ENCODE measurements at regions not wholly inside any gene's neighbourhood (a gene's known extent, or its start where the extent isn't known, plus 50 kb on each side); places are given as distances from the start of the nearest gene placed in this dataset.

DNA sequence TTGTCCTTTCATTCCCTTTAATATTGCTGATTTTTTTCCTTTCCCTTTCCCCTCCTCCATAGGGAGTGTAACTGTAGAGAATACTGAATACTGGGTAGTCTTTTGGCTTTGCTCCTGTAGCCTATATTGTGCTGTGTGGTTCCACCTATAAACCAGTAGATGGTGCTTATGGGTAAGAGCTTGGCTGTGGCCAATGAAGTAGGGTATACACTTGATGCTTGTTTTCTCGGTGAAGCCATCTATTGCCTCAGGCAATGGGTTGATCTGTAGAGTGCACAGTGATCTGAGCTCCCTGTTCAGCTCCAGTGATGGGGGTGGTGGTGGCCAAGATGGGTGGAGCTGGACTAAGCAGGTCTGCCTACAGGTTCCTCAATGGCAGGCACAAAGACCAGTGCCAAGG lies 203.3 kb upstream of the IMPG1 start:
- WGBS, 10 experiments = 0 to 80% (median 20%) methylated on average over 1 of the region's 1 CpG; no CpG with 5 or more reads in 7 of the 10 experiments
- Histone ChIP-seq H3K4me3 (no peak overlapping the region), H3K27ac (no peak overlapping the region), H3K4me1 (replicated peaks in 1 of 2) (no peaks in the 10 kb centered on the region)
- in situ Hi-C loops (cut with MboI; ENCODE audit: low pct_unique_long_range_greater_than_20kb in 2 of 9, low sequenced_read_pairs in 9 of 9, unreplicated experiment in 9 of 9) = no loop called here
- peak in 3 of 8 experiments; percentile 74 to 96 (median 87) for ATAC-seq (replicated peaks in 6 of 8)

DNA sequence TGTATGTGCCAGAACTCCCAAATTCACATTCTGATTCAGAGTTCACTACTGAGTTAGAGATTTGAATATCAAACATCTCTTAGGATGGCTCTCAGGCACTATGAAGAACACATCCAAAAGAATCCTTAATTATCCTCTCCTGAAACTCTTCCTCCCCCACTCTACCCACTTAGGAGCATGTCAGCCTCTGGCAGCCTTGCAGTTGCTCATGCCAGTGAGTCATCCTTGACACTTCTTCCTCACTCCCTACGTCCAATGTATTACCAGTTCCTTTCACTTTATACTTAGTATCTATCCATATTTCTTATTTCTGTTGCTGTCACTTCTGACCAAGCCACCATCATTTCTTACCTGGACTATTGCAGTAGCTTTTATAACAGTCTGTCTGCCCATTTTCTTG lies 192.0 kb upstream of the IMPG1 start:
- in situ Hi-C loops (cut with MboI; ENCODE audit: low pct_unique_long_range_greater_than_20kb in 2 of 9, low sequenced_read_pairs in 9 of 9, unreplicated experiment in 9 of 9) = no loop called here
- no peak overlapping the region for H3K27ac ChIP-seq
- H3K4me1 ChIP-seq (replicated peaks in 1 of 2) = no peaks in the 10 kb centered on the region
- 0 to 83% (median 50%) methylated on average over 1 of the region's 1 CpG; no CpG with 5 or more reads in 2 of the 10 experiments for WGBS, 10 experiments
- peak in 2 of 8 experiments; percentile 25 to 74 for ATAC-seq (replicated peaks in 6 of 8)
- H3K4me3 ChIP-seq = no peak overlapping the region

DNA sequence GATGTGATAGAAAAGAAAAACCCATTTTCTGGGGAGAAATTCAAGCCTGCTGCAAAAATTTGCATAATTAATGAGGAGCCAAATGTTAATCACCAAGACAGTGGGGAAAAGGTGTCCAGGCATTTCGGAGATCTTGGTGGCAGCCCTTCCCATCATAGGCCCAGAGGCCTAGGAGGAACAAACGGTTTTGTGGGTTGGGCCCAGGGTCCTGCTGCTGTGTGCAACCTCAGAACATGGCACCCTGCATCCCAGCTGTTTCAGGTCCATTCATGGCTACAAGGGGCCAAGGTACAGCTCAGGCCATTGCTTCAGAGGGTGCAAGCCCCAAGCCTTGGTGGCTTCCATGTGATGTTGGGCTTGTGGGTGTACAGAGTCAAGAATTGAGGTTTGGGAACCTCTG lies 189.8 kb upstream of the IMPG1 start:
- no peak for ATAC-seq (replicated peaks in 6 of 8)
- WGBS, 10 experiments = 0 to 83% (median 53%) methylated on average over 1 to 2 of the region's 2 CpGs; no CpG with 5 or more reads in 1 of the 10 experiments
- Histone ChIP-seq H3K4me1 (replicated peaks in 1 of 2) (no peaks in the 10 kb centered on the region), H3K4me3 (no peak overlapping the region), H3K27ac (no peak overlapping the region)
- in situ Hi-C loops (cut with MboI; ENCODE audit: low pct_unique_long_range_greater_than_20kb in 2 of 9, low sequenced_read_pairs in 9 of 9, unreplicated experiment in 9 of 9) = no loop called here

- H3K4me1 ChIP-seq (replicated peaks in 1 of 2) = peaks cover 4 to 13% of the 10 kb centered on the region in 2 donors
- H3K27ac ChIP-seq = no peak overlapping the region
- no peak overlapping the region for H3K4me3 ChIP-seq
- ATAC-seq (replicated peaks in 6 of 8) = peak in 1 of 8 experiments; percentile 39
- in situ Hi-C loops (cut with MboI; ENCODE audit: low pct_unique_long_range_greater_than_20kb in 2 of 9, low sequenced_read_pairs in 9 of 9, unreplicated experiment in 9 of 9) = no loop called here
- 0 to 100% (median 100%) methylated on average over 1 of the region's 1 CpG; no CpG with 5 or more reads in 3 of the 10 experiments for WGBS, 10 experiments
Observed at GRCh38 chr6:76250666-76251065, 178.2 kb upstream of the IMPG1 start.

DNA sequence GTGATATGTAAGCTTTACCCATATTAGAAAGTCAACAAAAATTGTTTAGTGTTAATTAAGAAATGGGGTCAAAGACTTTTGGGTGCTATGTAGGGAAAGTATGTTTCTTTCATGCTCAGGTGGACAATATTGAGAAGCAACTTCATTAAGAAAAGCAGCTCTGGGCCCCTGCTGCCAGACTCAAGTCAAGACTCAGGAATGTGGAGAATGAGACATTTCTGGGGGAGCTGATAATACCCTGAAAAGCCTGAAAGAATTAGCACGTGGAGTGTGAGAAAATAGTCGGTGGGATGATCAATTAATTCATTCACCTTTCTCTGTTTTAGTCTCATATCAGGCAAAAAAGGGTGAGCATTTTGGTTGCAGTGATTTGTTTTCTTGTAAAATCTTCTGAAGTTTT lies 175.1 kb upstream of the IMPG1 start:
- Histone ChIP-seq H3K4me3 (no peak overlapping the region), H3K27ac (no peak overlapping the region), H3K4me1 (replicated peaks in 1 of 2) (peaks cover 4 to 13% of the 10 kb centered on the region in 2 donors)
- no peak for ATAC-seq (replicated peaks in 6 of 8)
- in situ Hi-C loops (cut with MboI; ENCODE audit: low pct_unique_long_range_greater_than_20kb in 2 of 9, low sequenced_read_pairs in 9 of 9, unreplicated experiment in 9 of 9) = no loop called here
- WGBS, 10 experiments = 0 to 79% (median 25%) methylated on average over 2 of the region's 2 CpGs; no CpG with 5 or more reads in 2 of the 10 experiments

DNA sequence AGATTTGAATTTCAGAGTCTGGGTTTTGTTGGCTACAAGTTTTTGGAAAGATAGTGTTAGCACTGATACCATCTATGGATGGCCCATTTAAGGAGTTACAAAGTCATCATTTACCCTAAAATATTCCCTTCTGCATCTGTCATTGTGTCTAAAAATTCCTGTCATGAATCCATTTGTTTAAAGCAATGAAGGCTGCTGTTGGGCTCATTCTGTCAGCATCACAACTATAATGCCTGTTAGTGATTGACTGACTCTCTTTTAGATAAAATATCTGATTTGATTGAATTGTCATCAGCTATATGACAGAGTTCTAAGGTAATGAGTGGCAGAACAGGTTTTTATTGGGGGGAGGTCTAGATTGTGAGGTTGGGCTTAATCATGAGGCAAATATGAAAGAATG lies 167.6 kb upstream of the IMPG1 start:
- in situ Hi-C loops (cut with MboI; ENCODE audit: low pct_unique_long_range_greater_than_20kb in 2 of 9, low sequenced_read_pairs in 9 of 9, unreplicated experiment in 9 of 9) = no loop called here

DNA sequence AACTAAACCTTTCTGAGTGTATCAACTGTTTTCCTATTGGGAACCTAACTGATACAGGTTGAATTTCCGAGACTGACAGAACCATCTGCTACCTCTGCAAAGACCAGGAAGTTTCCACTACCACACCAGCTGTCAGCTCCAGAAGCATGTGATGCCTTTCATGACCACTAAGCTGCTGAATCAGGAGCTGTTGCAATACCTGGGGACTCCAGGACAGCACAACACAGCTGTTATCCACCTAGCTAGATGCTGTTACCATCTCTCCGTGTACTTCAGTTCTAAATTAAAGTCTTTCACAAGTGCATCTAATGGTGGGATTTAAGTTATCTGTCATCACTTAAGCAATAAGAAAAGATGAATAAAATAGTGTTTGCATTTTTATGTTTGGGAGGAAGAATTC lies 158.2 kb upstream of the IMPG1 start:
- 0 to 100% (median 83%) methylated on average over 1 to 2 of the region's 2 CpGs; no CpG with 5 or more reads in 1 of the 10 experiments for WGBS, 10 experiments
- H3K27ac ChIP-seq = no peak overlapping the region
- in situ Hi-C loops (cut with MboI; ENCODE audit: low pct_unique_long_range_greater_than_20kb in 2 of 9, low sequenced_read_pairs in 9 of 9, unreplicated experiment in 9 of 9) = no loop called here
- peaks cover 0 to 4% of the 10 kb centered on the region in 2 donors for H3K4me1 ChIP-seq (replicated peaks in 1 of 2)
- H3K4me3 ChIP-seq = no peak overlapping the region
- peak in 1 of 8 experiments; percentile 44 for ATAC-seq (replicated peaks in 6 of 8)

More for the DNA sequence above, 167.6 kb upstream of the IMPG1 start:
- Histone ChIP-seq H3K27ac (no peak overlapping the region), H3K4me3 (no peak overlapping the region), H3K4me1 (replicated peaks in 1 of 2) (no peaks in the 10 kb centered on the region)
- ATAC-seq (replicated peaks in 6 of 8) = no peak

GRCh38 chr6:76222189-76222588 lies 149.7 kb upstream of the IMPG1 start:
- in situ Hi-C loops (cut with MboI; ENCODE audit: low pct_unique_long_range_greater_than_20kb in 2 of 9, low sequenced_read_pairs in 9 of 9, unreplicated experiment in 9 of 9) = no loop called here
- WGBS, 10 experiments = 0 to 100% (median 89%) methylated on average over 2 of the region's 2 CpGs; no CpG with 5 or more reads in 1 of the 10 experiments
- Histone ChIP-seq H3K4me1 (replicated peaks in 1 of 2) (peaks cover 4 to 23% of the 10 kb centered on the region in 2 donors), H3K27ac (no peak overlapping the region), H3K4me3 (no peak overlapping the region)
- no peak for ATAC-seq (replicated peaks in 6 of 8)

DNA sequence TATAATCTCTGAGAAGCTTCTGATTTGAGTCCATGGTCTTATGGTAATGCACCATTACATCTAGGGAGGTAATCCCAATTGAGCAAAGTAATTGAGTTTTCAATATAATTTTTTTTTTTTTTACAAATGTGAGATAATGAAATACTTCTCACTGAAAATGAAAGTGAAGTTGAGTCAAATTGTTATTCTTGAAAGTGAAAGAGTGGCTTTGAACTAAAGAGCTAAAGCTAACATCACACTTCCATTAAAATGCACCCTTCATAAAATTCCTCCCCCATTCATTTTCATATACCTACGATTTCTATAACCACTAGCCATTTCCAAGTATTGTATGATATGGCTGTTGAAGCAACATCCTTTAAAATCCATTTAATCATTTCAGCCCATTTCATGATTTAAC lies 149.1 kb upstream of the IMPG1 start:
- Histone ChIP-seq H3K4me3 (no peak overlapping the region), H3K4me1 (replicated peaks in 1 of 2) (peaks cover 4 to 23% of the 10 kb centered on the region in 2 donors), H3K27ac (no peak overlapping the region)
- in situ Hi-C loops (cut with MboI; ENCODE audit: low pct_unique_long_range_greater_than_20kb in 2 of 9, low sequenced_read_pairs in 9 of 9, unreplicated experiment in 9 of 9) = no loop called here
- ATAC-seq (replicated peaks in 6 of 8) = no peak
- 0 to 100% (median 80%) methylated on average over 1 of the region's 1 CpG; no CpG with 5 or more reads in 1 of the 10 experiments for WGBS, 10 experiments

DNA sequence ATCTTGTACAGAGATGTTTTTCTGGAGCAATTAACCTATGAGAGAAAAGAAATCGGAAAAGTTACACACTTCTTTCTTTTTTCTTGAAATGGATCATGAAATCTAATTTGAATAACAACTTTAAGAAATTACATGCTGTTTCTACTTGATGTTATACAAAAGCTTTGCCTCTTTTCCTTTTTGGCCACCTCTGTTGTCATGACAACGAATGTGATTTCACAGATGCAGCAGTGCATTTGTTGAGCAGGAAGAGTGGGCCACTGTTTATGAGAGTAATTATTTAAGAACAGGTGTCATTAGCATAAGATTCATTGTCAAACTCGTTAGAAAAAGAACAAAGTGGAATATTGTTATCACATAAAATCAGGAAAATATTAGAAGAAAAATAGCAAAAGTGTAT lies 148.3 kb upstream of the IMPG1 start:
- Histone ChIP-seq H3K4me1 (replicated peaks in 1 of 2) (peaks cover 4 to 19% of the 10 kb centered on the region in 2 donors), H3K4me3 (no peak overlapping the region), H3K27ac (no peak overlapping the region)
- no peak for ATAC-seq (replicated peaks in 6 of 8)
- 0 to 68% (median 19%) methylated on average over 1 to 3 of the region's 3 CpGs for WGBS, 10 experiments
- in situ Hi-C loops (cut with MboI; ENCODE audit: low pct_unique_long_range_greater_than_20kb in 2 of 9, low sequenced_read_pairs in 9 of 9, unreplicated experiment in 9 of 9) = no loop called here

DNA sequence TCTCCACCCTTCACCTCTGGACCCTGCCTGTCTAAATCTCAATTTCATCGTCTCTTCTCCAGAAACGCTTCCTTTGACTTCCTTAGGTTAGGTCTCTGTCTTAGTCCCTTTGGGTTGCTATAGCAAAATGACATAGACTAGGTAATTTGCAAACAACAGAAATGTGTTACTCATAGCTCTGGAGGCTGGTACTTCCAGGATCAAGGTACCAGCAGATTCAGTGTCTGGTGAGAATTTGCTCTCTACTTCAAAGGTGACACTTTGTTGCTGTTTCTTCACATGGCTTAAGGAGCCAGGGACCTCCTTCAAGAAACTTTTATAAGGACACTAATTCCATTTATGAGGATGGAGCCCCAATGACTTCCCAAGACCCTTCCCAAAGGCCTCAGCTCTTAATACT lies 145.1 kb upstream of the IMPG1 start:
- 20 to 100% (median 86%) methylated on average over 1 to 2 of the region's 2 CpGs; no CpG with 5 or more reads in 7 of the 10 experiments for WGBS, 10 experiments
- no peak for ATAC-seq (replicated peaks in 6 of 8)
- in situ Hi-C loops (cut with MboI; ENCODE audit: low pct_unique_long_range_greater_than_20kb in 2 of 9, low sequenced_read_pairs in 9 of 9, unreplicated experiment in 9 of 9) = no loop called here

DNA sequence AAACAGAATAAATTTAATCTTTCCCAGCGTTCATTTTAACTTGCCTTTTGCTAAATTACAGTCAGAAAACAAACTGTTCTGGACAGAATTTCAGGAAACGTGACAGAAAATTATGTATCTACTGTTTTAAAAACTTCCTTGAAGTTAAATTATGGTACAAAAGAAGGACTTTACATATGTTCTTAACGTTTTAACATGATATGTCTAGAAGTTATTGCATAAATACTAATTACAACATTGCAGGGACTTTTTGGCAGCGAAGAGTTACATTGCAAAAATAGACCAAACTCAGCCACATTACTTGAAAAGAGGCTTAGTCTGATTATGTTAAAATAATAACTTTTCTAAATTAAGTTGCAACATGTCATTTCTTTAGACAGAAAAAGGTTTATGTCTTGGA lies 142.1 kb upstream of the IMPG1 start:
- H3K4me3 ChIP-seq = no peak overlapping the region
- in situ Hi-C loops (cut with MboI; ENCODE audit: low pct_unique_long_range_greater_than_20kb in 2 of 9, low sequenced_read_pairs in 9 of 9, unreplicated experiment in 9 of 9) = no loop called here
- no peak for ATAC-seq (replicated peaks in 6 of 8)
- no peaks in the 10 kb centered on the region for H3K4me1 ChIP-seq (replicated peaks in 1 of 2)
- H3K27ac ChIP-seq = no peak overlapping the region
- WGBS, 10 experiments = 3 to 86% (median 48%) methylated on average over 2 to 4 of the region's 4 CpGs

More for the DNA sequence above, 145.1 kb upstream of the IMPG1 start:
- Histone ChIP-seq H3K4me3 (no peak overlapping the region), H3K27ac (no peak overlapping the region), H3K4me1 (replicated peaks in 1 of 2) (peaks cover 4 to 14% of the 10 kb centered on the region in 2 donors)

DNA sequence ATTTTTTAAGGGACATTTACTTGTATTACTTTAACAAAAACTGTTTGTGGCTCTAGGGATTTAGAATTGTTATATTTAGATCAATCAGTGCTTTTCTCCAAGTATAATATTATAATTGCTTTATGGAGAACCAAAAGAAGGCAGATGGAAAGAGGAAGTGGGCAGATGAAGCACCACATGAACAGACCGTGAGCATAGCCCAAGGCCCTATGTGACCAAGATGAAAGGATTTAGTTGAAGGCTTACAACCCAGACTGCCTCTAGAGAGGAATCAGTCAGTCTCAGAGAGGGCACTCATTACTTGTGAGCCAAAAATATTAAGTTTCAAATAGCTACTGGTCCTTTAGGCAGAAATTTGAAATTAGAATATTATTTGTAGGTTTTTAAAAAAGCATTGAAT lies 102.3 kb upstream of the IMPG1 start:
- in situ Hi-C loops (cut with MboI; ENCODE audit: low pct_unique_long_range_greater_than_20kb in 2 of 9, low sequenced_read_pairs in 9 of 9, unreplicated experiment in 9 of 9) = no loop called here
- no peaks in the 10 kb centered on the region for H3K4me1 ChIP-seq (replicated peaks in 1 of 2)
- WGBS, 10 experiments = 0 to 100% (median 50%) methylated on average over 1 of the region's 1 CpG; no CpG with 5 or more reads in 3 of the 10 experiments
- H3K4me3 ChIP-seq = no peak overlapping the region
- ATAC-seq (replicated peaks in 6 of 8) = no peak
- H3K27ac ChIP-seq = no peak overlapping the region

GRCh38 chr6:76166874-76167273 lies 94.4 kb upstream of the IMPG1 start:
- Histone ChIP-seq H3K27ac (no peak overlapping the region), H3K4me3 (no peak overlapping the region), H3K4me1 (replicated peaks in 1 of 2) (no peaks in the 10 kb centered on the region)
- 0 to 100% (median 30%) methylated on average over 1 of the region's 1 CpG; no CpG with 5 or more reads in 2 of the 10 experiments for WGBS, 10 experiments
- in situ Hi-C loops (cut with MboI; ENCODE audit: low pct_unique_long_range_greater_than_20kb in 2 of 9, low sequenced_read_pairs in 9 of 9, unreplicated experiment in 9 of 9) = no loop called here
- ATAC-seq (replicated peaks in 6 of 8) = no peak
